PC-3 (cell line): ENCODE measurements at regions not wholly inside any gene's neighbourhood (a gene's known extent, or its start where the extent isn't known, plus 50 kb on each side); places are given as distances from the start of the nearest gene placed in this dataset.

ENCODE experiments used
- CTCF ChIP-seq: fragments of 300-600 bp; sonication (generic); conservative IDR thresholded peaks from 2 replicates; pipeline ENCODE4 v1.5.1; 2017; ENCODE audit warnings: antibody characterized with exemption, low read depth, mild to moderate bottlenecking, low read length
- EZH2phosphoT487 ChIP-seq: fragments of 300-600 bp; sonication (generic); IDR thresholded peaks from 2 replicates; pipeline ENCODE4 v1.6.1; 2018; ENCODE audit warnings: mild to moderate bottlenecking, antibody characterized with exemption, low read length, borderline replicate concordance

GRCh38 chr3:36649125-36649524 is 115.2 kb downstream of the DCLK3 start:
- TF ChIP-seq CTCF (no peak), EZH2phosphoT487 (no peak)
